ENCODE measurements at regions not wholly inside any gene's neighbourhood (a gene's known extent, or its start where the extent isn't known, plus 50 kb on each side); places are given as distances from the start of the nearest gene placed in this dataset.

DNA sequence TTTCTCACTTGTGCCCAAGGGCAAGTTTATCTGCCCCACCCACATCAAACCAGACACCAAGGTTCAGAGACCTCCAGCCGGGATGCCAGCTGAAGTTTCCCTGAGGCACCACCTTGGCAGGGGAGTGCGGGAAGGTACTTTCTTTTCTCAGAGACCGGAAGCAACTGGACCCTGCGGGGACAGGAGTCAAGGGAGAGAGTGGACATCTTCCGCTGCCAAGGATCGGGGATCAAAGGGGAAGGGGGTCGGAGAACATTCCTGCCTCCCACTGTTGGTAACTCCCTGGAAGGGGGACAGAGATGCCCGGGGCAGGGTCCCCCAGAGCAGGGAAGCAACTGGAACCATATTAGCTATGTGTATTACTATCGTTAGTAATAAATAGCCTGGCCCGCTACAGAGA is 161.8 kb downstream of the DICER1 start:
- DNase-seq = no peak
- peaks cover 0 to 7% of the 10 kb centered on the region in 2 donors for H3K27me3 ChIP-seq
- H3K27ac ChIP-seq = no peak overlapping the region
- no peaks in the 10 kb centered on the region for H3K9me3 ChIP-seq
- H3K4me3 ChIP-seq = no peak overlapping the region
- intact Hi-C loops (cut with DNase I; ENCODE audit: low total_unique reads) = no loop called here
- H3K4me1 ChIP-seq = no peaks in the 10 kb centered on the region
- TF ChIP-seq, protein P1, sequence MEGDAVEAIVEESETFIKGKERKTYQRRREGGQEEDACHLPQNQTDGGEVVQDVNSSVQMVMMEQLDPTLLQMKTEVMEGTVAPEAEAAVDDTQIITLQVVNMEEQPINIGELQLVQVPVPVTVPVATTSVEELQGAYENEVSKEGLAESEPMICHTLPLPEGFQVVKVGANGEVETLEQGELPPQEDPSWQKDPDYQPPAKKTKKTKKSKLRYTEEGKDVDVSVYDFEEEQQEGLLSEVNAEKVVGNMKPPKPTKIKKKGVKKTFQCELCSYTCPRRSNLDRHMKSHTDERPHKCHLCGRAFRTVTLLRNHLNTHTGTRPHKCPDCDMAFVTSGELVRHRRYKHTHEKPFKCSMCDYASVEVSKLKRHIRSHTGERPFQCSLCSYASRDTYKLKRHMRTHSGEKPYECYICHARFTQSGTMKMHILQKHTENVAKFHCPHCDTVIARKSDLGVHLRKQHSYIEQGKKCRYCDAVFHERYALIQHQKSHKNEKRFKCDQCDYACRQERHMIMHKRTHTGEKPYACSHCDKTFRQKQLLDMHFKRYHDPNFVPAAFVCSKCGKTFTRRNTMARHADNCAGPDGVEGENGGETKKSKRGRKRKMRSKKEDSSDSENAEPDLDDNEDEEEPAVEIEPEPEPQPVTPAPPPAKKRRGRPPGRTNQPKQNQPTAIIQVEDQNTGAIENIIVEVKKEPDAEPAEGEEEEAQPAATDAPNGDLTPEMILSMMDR (IDR thresholded peaks at IDR 0.05) = no peak
- H3K36me3 ChIP-seq = no peaks in the 10 kb centered on the region

DNA sequence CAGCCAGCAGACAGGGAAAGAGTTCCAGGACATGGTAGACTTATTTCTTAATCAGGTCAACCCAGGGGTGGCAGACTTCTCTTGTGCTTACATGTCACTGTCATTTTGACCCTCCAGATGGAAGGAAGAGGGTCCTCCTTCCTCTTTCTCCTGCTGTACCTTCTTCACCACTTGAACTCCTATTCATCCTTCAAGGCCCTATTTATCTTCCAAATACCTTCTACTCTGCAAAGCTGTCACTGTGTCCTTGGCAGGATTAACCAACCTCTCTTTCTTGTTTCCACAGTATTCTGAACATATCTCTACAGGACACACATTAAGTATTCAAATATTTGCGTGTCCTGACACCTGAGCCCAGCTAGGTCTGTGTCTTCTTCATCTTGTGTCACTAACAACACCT is 163.1 kb downstream of the DICER1 start:
- Histone ChIP-seq H3K4me3 (no peak overlapping the region), H3K4me1 (no peaks in the 10 kb centered on the region), H3K9me3 (no peaks in the 10 kb centered on the region), H3K36me3 (no peaks in the 10 kb centered on the region), H3K27me3 (peaks cover 0 to 7% of the 10 kb centered on the region in 2 donors), H3K27ac (no peak overlapping the region)
- TF ChIP-seq, protein P1 (IDR thresholded peaks at IDR 0.05) = no peak
- no peak for DNase-seq
- intact Hi-C loops (cut with DNase I; ENCODE audit: low total_unique reads) = no loop called here

DNA sequence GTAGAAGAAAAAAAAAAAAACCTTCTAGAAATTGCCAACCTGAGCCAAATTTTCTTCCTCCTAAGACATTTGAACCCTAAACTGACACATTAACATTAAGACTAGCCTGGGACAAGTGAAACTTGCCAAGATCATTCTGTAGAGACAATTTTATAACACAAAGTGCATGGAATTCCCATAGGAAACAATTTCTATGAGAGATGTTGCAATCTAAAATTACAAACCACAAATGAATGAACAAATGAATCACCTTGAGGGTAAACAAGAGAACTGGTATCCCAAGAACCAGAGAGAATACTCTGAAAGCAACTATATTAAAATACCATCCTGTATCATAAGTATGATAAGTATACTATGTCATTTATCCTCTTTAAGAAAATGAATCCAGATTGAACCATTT is 165.3 kb downstream of the DICER1 start:
- no peaks in the 10 kb centered on the region for H3K4me1 ChIP-seq
- TF ChIP-seq, protein P1 (IDR thresholded peaks at IDR 0.05) = no peak
- no peak for DNase-seq
- peaks cover 0 to 7% of the 10 kb centered on the region in 2 donors for H3K27me3 ChIP-seq
- intact Hi-C loops (cut with DNase I; ENCODE audit: low total_unique reads) = no loop called here
- H3K27ac ChIP-seq = no peak overlapping the region
- H3K4me3 ChIP-seq = no peak overlapping the region
- H3K9me3 ChIP-seq = peaks cover 0 to 8% (median 0%) of the 10 kb centered on the region in 3 donors
- no peaks in the 10 kb centered on the region for H3K36me3 ChIP-seq

DNA sequence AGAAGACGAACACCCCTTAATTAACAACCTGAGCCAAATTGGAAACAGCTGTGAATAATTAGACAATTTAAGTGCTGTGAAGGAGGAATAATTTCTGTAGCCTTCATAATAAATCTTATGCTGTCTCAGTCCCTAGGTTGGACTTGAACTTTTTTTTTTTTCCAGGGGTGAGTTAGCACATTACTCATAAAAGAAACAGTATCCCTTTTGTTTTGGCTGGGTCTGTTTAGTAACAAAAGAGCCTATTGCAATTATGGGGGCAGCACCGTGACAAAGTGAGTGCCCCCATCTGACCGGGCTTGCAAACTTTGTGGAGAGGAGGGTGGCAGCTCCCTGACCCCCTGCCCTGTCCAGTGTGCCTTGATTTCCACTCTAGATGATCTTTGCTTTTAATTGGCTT is 167.4 kb downstream of the DICER1 start:
- no peaks in the 10 kb centered on the region for H3K27me3 ChIP-seq
- no peaks in the 10 kb centered on the region for H3K4me1 ChIP-seq
- intact Hi-C loops (cut with DNase I; ENCODE audit: low total_unique reads) = no loop called here
- no peak for DNase-seq
- H3K4me3 ChIP-seq = no peak overlapping the region
- H3K27ac ChIP-seq = no peak overlapping the region
- H3K9me3 ChIP-seq = peaks cover 0 to 14% (median 0%) of the 10 kb centered on the region in 3 donors
- TF ChIP-seq, protein P1 (IDR thresholded peaks at IDR 0.05) = no peak
- H3K36me3 ChIP-seq = no peaks in the 10 kb centered on the region

DNA sequence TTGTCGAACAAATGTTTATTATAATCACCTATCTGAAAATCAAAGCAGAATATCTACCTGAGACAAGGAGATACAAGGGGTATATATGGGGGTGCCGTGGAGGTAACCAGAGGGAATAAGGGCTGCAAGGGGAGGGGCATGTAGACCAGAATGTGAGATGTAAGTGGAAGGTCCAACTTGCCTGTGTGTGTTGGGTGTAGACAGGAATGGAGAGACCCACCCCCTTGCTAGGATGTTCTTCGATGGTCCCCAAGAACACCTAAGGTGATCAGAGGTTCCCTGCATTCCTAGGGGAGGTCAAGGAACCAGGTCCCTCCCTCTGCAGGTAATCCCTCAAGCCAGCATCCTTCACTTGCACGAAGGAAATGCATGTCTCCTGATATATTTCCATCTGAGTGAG is 167.9 kb downstream of the DICER1 start:
- H3K4me1 ChIP-seq = no peaks in the 10 kb centered on the region
- intact Hi-C loops (cut with DNase I; ENCODE audit: low total_unique reads) = no loop called here

More for the DNA sequence above, 167.9 kb downstream of the DICER1 start:
- Histone ChIP-seq H3K9me3 (peaks cover 0 to 14% (median 0%) of the 10 kb centered on the region in 3 donors), H3K27me3 (no peaks in the 10 kb centered on the region), H3K27ac (no peak overlapping the region), H3K4me3 (no peak overlapping the region), H3K36me3 (no peaks in the 10 kb centered on the region)
- TF ChIP-seq, protein P1 (IDR thresholded peaks at IDR 0.05) = no peak
- no peak for DNase-seq

All from tibial artery (tissue), 4 donors.